ENCODE measurements at regions not wholly inside any gene's neighbourhood (a gene's known extent, or its start where the extent isn't known, plus 50 kb on each side); places are given as distances from the start of the nearest gene placed in this dataset.

DNA sequence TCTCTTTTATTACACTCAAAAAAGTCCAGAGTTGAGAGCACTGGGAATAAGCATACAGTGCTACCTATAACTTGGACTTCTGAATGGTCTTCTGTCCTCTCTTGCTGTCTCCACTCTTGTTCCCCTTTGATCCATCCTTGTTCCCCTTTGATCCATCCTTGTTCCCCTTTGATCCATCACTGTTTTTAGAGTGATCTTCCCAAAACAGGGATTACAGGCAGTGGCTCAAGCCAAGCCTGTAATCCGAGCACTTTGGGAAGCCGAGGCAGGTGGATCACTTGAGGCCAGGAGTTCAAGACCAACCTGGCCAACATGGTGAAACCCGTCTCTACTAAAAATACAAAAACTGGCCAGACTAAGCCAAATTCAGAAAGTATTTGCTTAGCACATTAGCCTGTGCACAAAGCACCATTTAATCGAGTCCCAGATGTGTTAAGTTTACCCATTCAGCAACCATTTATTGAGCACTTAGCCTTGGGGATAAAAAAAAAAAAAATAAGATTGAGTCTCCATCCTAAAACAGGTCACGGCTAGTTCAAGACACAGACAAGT lies 65.0 kb upstream of the NHSL1 start:
- no peak overlapping the region for H3K14ac ChIP-seq (ENCODE audit: insufficient read length)
- H4K5ac ChIP-seq (ENCODE audit: insufficient read length, low read depth, low read length) = no peak overlapping the region
- no peak overlapping the region for H2AK5ac ChIP-seq (ENCODE audit: low read depth, low read length)
- peaks cover 0 to 9% (median 3%) of the 10 kb centered on the region in 4 experiments; a peak in 4 of 7 replicates for H3K4me1 ChIP-seq (replicated peaks in 1 of 4; ENCODE audit: control insufficient read depth in 3 of 4, insufficient read depth in 4 of 4, low read length in 3 of 4)
- no peak overlapping the region for H3K18ac ChIP-seq (ENCODE audit: extremely low read depth, low read length)
- H3K4me3 ChIP-seq (ENCODE audit: extremely low read depth in 1 of 4, insufficient read depth in 2 of 4, low read depth in 3 of 4, low read length in 4 of 4) = no peak overlapping the region
- H2BK120ac ChIP-seq (replicated peaks; ENCODE audit: low read depth, low read length) = no peak overlapping the region
- no peak overlapping the region for H3K56ac ChIP-seq (replicated peaks; ENCODE audit: insufficient read length, low read depth, low read length)
- no peak overlapping the region for H3K4me2 ChIP-seq (ENCODE audit: insufficient read depth in 1 of 2, low read depth in 2 of 2, low read length in 2 of 2)
- no peak overlapping the region for H3K27ac ChIP-seq (ENCODE audit: low read depth, low read length)
- no peak overlapping the region for H3K4ac ChIP-seq (replicated peaks; ENCODE audit: insufficient read length, low read depth, low read length)
- no peaks in the 10 kb centered on the region; the same call in 1 of the 2 replicates for H3K23me2 ChIP-seq (ENCODE audit: low read depth, low read length)
- no peak for TF ChIP-seq TAF7 (optimal IDR thresholded peaks at IDR 0.05; ENCODE audit: borderline replicate concordance, low read depth, low read length)
- no peak for TF ChIP-seq HDAC6 (IDR thresholded peaks at IDR 0.05; ENCODE audit: low read depth, low read length)
- TF ChIP-seq RBBP5 (IDR thresholded peaks at IDR 0.05; ENCODE audit: borderline replicate concordance, low read depth, low read length) = no peak
- TF ChIP-seq, protein P1, sequence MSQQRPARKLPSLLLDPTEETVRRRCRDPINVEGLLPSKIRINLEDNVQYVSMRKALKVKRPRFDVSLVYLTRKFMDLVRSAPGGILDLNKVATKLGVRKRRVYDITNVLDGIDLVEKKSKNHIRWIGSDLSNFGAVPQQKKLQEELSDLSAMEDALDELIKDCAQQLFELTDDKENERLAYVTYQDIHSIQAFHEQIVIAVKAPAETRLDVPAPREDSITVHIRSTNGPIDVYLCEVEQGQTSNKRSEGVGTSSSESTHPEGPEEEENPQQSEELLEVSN (IDR thresholded peaks at IDR 0.05) = no peak
- no peak for TF ChIP-seq SIRT6 (IDR thresholded peaks at IDR 0.05; ENCODE audit: low read length)
- TF ChIP-seq NRF1 (IDR thresholded peaks at IDR 0.05; ENCODE audit: low read depth, low read length) = no peak
- no peak for TF ChIP-seq CHD2 (IDR thresholded peaks at IDR 0.05; ENCODE audit: low read length)
- no peak overlapping the region for H4K8ac ChIP-seq (ENCODE audit: extremely low read depth, insufficient read depth, low read length)
- POLR2A ChIA-PET (ENCODE audit: partially characterized antibody) = interaction anchor here (1.2 kb wide), 1 partner anchor 9 kb away, joined by 3 read pairs; no protein-coding TSS in a partner anchor
- CTCF ChIA-PET (ENCODE audit: partially characterized antibody) = interaction anchor here (1.3 to 1.4 kb wide), 2 partner anchors 46 to 55 kb away, joined by 3 to 4 read pairs; no protein-coding TSS in a partner anchor
- WGBS, 2 experiments (ENCODE audit: extremely low coverage in 1 of 2, insufficient coverage in 1 of 2, insufficient read length in 1 of 2, insufficient replicate concordance in 2 of 2, low coverage in 1 of 2, low lambda C conversion rate in 2 of 2, missing lambda C conversion rate in 1 of 2) = 88% methylated on average over 5 of the region's 5 CpGs; no CpG with 5 or more reads in 1 of the 2 experiments
- DNase-seq (ENCODE audit: low read depth in 1 of 2, low spot score in 2 of 2) = no peak
- peaks cover 6% of the 10 kb centered on the region for H3K79me1 ChIP-seq (ENCODE audit: low read depth, low read length)
- no peaks in the 10 kb centered on the region for H4K20me1 ChIP-seq (replicated peaks in 1 of 2; ENCODE audit: control insufficient read depth in 1 of 2, insufficient read depth in 2 of 2, low read length in 2 of 2)
- no peak overlapping the region for H2BK20ac ChIP-seq (ENCODE audit: low read length)
- no peak overlapping the region for H2AFZ ChIP-seq (ENCODE audit: low read length)
- no peak for FAIRE-seq
- H3K23ac ChIP-seq (ENCODE audit: insufficient read length) = no peak overlapping the region
- H3K9ac ChIP-seq (replicated peaks in 1 of 4; ENCODE audit: extremely low read depth in 1 of 4, low read depth in 3 of 4, low read length in 3 of 4) = no peak overlapping the region
- no peak overlapping the region for H2BK12ac ChIP-seq (ENCODE audit: low read depth, low read length)
- H4K91ac ChIP-seq (replicated peaks; ENCODE audit: insufficient read length, low read length) = no peak overlapping the region
- H3K27me3 ChIP-seq (replicated peaks in 1 of 4; ENCODE audit: control insufficient read depth in 3 of 4, extremely low read depth in 1 of 4, insufficient read depth in 3 of 4, low read length in 3 of 4) = no peaks in the 10 kb centered on the region
- no peaks in the 10 kb centered on the region for H3K36me3 ChIP-seq (ENCODE audit: control insufficient read depth in 2 of 4, insufficient read depth in 4 of 4, low read length in 3 of 4)
- H3K9me3 ChIP-seq (ENCODE audit: insufficient read depth in 2 of 2, low read depth in 1 of 2, low read length in 1 of 2) = no peaks in the 10 kb centered on the region
- H3K79me2 ChIP-seq (ENCODE audit: control insufficient read depth in 1 of 2, insufficient read depth in 2 of 2, low read length in 2 of 2) = peaks cover 0 to 58% of the 10 kb centered on the region in 2 experiments; a peak in 3 of 4 replicates
- no peak overlapping the region for H2BK15ac ChIP-seq (ENCODE audit: low read length)
- H2BK5ac ChIP-seq (ENCODE audit: low read depth, low read length) = no peak overlapping the region
